ENCODE measurements at regions not wholly inside any gene's neighbourhood (a gene's known extent, or its start where the extent isn't known, plus 50 kb on each side); places are given as distances from the start of the nearest gene placed in this dataset.

DNA sequence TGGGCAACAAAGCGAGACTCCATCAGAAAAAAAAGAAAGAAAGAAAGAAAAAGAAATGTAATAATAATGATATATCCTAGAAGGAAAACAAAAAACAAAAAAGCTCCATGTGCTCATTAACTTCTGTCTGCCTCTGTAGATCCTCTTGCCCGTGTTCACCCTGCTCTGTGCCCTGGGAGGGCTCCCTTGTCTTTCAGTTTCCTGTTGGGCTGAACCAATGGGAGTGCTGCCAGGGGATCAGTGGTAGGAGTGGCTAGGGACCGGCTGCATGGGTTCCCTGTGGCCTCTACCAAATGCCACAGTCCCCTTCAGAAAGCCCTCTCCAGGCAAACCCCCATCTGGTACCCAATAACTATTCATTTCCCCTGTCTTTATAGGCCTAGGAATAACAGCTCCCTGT lies 51.8 kb upstream of the PARD3 start:
- no peak for DNase-seq
